Adrenal gland (tissue), 9 donors: ENCODE measurements at regions not wholly inside any gene's neighbourhood (a gene's known extent, or its start where the extent isn't known, plus 50 kb on each side); places are given as distances from the start of the nearest gene placed in this dataset.

ENCODE experiments used
- DNase-seq, 7 donors: peaks; one replicate each; pipeline ENCODE4 v3.0.0-alpha.2; 2019 to 2020
- H3K27ac ChIP-seq, 5 donors: fragments of 200-600 bp; sonication (generic) in 4 of 5; 1 replicate in 3 of 5; 2 replicates in 2 of 5; pipeline versions ENCODE4 v1.5.1 to v1.8.0; 2016 to 2020; ENCODE audit warnings: mild to moderate bottlenecking in 1 of 5
- H3K27me3 ChIP-seq: fragments of 200-600 bp; 2 replicates; pipeline ENCODE4 v1.8.0; 2021
- H3K36me3 ChIP-seq, 2 donors: fragments of 200-600 bp; replicated peaks in 1 of 2; 1 replicate in 1 of 2; 2 replicates in 1 of 2; pipeline versions ENCODE4 v1.5.1 to v1.8.0; 2018 to 2022
- H3K4me1 ChIP-seq, 2 donors: fragments of 200-600 bp; replicated peaks in 1 of 2; 1 replicate in 1 of 2; 2 replicates in 1 of 2; pipeline versions ENCODE4 v1.5.1 to v1.8.0; 2018 to 2021
- H3K4me3 ChIP-seq, 4 donors: fragments of 200-600 bp; sonication (generic) in 3 of 4; one replicate each; pipeline ENCODE4 v1.5.1; 2016 to 2018
- H3K9me3 ChIP-seq, 3 donors: fragments of 200-600 bp; sonication (generic) in 1 of 3; replicated peaks in 1 of 3; 1 replicate in 2 of 3; 2 replicates in 1 of 3; pipeline versions ENCODE4 v1.5.1 to v1.8.0; 2016 to 2021
- POLR2A ChIP-seq, 2 donors: fragments of 450-650 bp; IDR thresholded peaks; one replicate each; pipeline ENCODE4 v1.6.1; 2017; ENCODE audit warnings: antibody characterized with exemption in 2 of 2, mild to moderate bottlenecking in 2 of 2, moderate library complexity in 1 of 2
- WGBS, 4 donors: extraction: QIAGEN DNeasy Blood & Tissue Kit in 2 of 4; methylation state at CpG; one replicate each; pipeline versions ENCODE4 v1.1.5 to v1.1.7; 2013 to 2017; 5-methylcytosine and 5-hydroxymethylcytosine counted together
- intact Hi-C, 2 donors: fragments of 100-400 bp; cut with DNase I; formaldehyde crosslinking; loops; one replicate each; pipeline versions ENCODE4 v1.14.1 to v1.15.0; 2022 to 2023
- TF ChIP-seq, protein P1 (sequence below), 6 experiments: fragments of 450-650 bp in 4 of 6; fragments of 200-600 bp in 2 of 6; sonication (generic) in 1 of 6; IDR thresholded peaks; 1 replicate in 5 of 6; 2 replicates in 1 of 6; pipeline versions ENCODE4 v1.5.1 to v1.8.0; 2016 to 2021; ENCODE audit warnings: antibody characterized with exemption in 6 of 6, mild to moderate bottlenecking in 2 of 6, moderate library complexity in 1 of 6
- donor health status: healthy with polysubstance abuse.
- donor health status: Bipolar disorder and iron deficiency.
- donor health status: DM: yes; HTN: yes; CAD: no.
- donor health status: DM: no; HTN: no; CAD: no.
- donor health status: DM: no; HTN: no; CAD: no.

- no peak for DNase-seq
- H3K36me3 ChIP-seq = no peaks in the 10 kb centered on the region
- no peak overlapping the region for H3K4me3 ChIP-seq
- no peak overlapping the region for H3K27ac ChIP-seq
- TF ChIP-seq, protein P1, sequence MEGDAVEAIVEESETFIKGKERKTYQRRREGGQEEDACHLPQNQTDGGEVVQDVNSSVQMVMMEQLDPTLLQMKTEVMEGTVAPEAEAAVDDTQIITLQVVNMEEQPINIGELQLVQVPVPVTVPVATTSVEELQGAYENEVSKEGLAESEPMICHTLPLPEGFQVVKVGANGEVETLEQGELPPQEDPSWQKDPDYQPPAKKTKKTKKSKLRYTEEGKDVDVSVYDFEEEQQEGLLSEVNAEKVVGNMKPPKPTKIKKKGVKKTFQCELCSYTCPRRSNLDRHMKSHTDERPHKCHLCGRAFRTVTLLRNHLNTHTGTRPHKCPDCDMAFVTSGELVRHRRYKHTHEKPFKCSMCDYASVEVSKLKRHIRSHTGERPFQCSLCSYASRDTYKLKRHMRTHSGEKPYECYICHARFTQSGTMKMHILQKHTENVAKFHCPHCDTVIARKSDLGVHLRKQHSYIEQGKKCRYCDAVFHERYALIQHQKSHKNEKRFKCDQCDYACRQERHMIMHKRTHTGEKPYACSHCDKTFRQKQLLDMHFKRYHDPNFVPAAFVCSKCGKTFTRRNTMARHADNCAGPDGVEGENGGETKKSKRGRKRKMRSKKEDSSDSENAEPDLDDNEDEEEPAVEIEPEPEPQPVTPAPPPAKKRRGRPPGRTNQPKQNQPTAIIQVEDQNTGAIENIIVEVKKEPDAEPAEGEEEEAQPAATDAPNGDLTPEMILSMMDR (IDR thresholded peaks at IDR 0.05) = no peak
- TF ChIP-seq POLR2A (IDR thresholded peaks at IDR 0.05) = no peak
- H3K9me3 ChIP-seq = no peaks in the 10 kb centered on the region
- no peaks in the 10 kb centered on the region for H3K27me3 ChIP-seq
- no peaks in the 10 kb centered on the region for H3K4me1 ChIP-seq
- intact Hi-C loops = loop anchor here in 1 of 2 donors (10.0 kb wide), 1 partner anchor 56 kb away; no protein-coding TSS in a partner anchor
These were observed 111.1 kb upstream of the FBN2 start for GRCh38 chr5:128649192-128649591.

DNA sequence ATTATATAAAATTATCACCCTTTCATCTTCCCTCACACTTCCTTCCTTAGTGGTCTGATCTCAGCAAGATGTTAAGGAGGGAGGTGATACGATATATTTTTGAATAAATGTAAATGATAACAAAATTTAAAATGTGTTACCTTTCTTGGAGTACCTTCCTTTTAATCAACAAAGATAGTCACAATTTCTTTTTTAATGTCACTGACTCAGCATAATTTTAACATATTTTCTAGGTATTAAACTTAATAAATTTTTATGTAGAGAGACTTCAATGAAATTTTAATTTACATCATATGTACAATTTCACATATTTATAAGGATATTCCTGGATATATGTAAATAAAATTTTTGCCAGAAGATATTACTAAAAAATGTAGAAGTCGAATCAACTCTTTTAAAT is 125.0 kb upstream of the FBN2 start:
- no peaks in the 10 kb centered on the region for H3K9me3 ChIP-seq
- 75 to 86% (median 78%) methylated on average over 2 of the region's 2 CpGs for WGBS, 4 donors
- intact Hi-C loops = no loop called here

DNA sequence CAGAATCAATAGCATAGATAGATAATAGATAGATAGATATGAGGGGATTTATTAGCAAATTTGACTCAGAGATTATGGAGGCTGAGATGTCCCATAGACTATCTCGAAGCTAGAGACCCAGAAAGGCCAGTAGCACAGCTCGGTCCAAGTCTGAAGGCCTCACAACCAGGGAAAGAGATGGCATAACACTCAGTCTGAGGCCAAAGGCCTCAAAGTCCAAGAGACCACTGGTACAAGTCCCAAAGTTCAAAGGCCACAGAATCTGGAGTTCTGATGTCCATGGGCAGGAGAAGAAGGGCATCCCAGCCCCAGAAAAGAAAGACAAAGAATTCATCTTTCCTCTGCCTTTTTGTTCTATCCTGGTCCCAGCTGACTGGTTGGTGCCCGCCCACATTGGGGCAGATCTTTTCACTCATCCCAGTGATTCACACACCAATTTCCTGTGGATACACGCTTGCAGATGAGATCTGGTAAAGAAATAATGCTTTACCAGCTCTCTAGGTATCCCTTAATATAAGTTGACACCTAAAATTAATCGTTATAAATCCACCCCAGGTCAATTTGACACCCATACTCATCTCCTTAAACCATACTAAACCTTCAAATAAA is 127.8 kb upstream of the FBN2 start:
- Histone ChIP-seq H3K4me1 (no peaks in the 10 kb centered on the region), H3K9me3 (no peaks in the 10 kb centered on the region), H3K36me3 (no peaks in the 10 kb centered on the region), H3K27me3 (no peaks in the 10 kb centered on the region), H3K4me3 (no peak overlapping the region), H3K27ac (no peak overlapping the region)
- WGBS, 4 donors = 77 to 82% (median 79%) methylated on average over 5 of the region's 5 CpGs
- no peak for DNase-seq
- no peak for TF ChIP-seq POLR2A (IDR thresholded peaks at IDR 0.05)
- TF ChIP-seq, protein P1 (IDR thresholded peaks at IDR 0.05) = no peak
- intact Hi-C loops = no loop called here

More for the DNA sequence above, 125.0 kb upstream of the FBN2 start:
- Histone ChIP-seq H3K27me3 (no peaks in the 10 kb centered on the region), H3K27ac (no peak overlapping the region), H3K36me3 (no peaks in the 10 kb centered on the region), H3K4me3 (no peak overlapping the region), H3K4me1 (no peaks in the 10 kb centered on the region)
- TF ChIP-seq, protein P1 (IDR thresholded peaks at IDR 0.05) = no peak
- TF ChIP-seq POLR2A (IDR thresholded peaks at IDR 0.05) = no peak
- DNase-seq = no peak

DNA sequence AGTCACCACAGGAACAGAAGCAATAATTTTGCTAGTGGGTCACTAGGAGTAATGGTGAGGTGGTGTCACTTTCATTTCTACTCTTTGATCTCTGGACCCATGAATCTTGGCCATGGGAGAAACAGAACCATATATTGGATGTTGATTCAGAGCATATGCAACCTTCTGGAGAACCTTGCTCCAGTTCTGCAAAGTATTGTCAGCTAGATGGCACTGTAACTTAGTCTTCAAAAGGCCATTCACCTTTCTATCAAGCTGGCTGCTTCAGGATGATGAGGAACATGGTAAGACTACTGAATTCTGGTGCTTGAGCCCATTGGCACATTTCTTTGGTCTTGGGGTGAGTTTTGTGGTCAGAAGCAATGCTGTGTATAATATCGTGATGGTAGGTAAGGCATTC is 129.1 kb upstream of the FBN2 start:
- H3K4me3 ChIP-seq = no peak overlapping the region
- DNase-seq = no peak
- 92 to 97% (median 94%) methylated on average over 1 of the region's 1 CpG for WGBS, 4 donors
- no peaks in the 10 kb centered on the region for H3K27me3 ChIP-seq
- intact Hi-C loops = no loop called here
- H3K4me1 ChIP-seq = no peaks in the 10 kb centered on the region
- no peak for TF ChIP-seq POLR2A (IDR thresholded peaks at IDR 0.05)
- TF ChIP-seq, protein P1 (IDR thresholded peaks at IDR 0.05) = no peak
- H3K27ac ChIP-seq = no peak overlapping the region
- no peaks in the 10 kb centered on the region for H3K9me3 ChIP-seq
- H3K36me3 ChIP-seq = no peaks in the 10 kb centered on the region
